GM13977 (cell line): ENCODE measurements at regions not wholly inside any gene's neighbourhood (a gene's known extent, or its start where the extent isn't known, plus 50 kb on each side); places are given as distances from the start of the nearest gene placed in this dataset.

ENCODE experiments used
- DNase-seq: peaks from one replicate; pipeline ENCODE4 v3.0.0; 2012; ENCODE audit warnings: low spot score
- in situ Hi-C: fragments of 300-500 bp; cut with MboI; formaldehyde crosslinking; loops from one replicate; pipeline ENCODE4 v1.12.0; 2022; ENCODE audit warnings: low sequenced_read_pairs, low pct_unique_long_range_greater_than_20kb, mixed read lengths, inconsistent platforms; ENCODE audit not compliant: unreplicated experiment
- TF ChIP-seq, protein P1 (sequence below): IDR thresholded peaks from 2 replicates; pipeline ENCODE4 v1.5.1; 2012; ENCODE audit warnings: mild to moderate bottlenecking, control low read depth; ENCODE audit not compliant: insufficient read depth; ENCODE audit errors: extremely low read depth, missing control alignments

GRCh38 chr16:5506021-5506420 is 408.4 kb upstream of the EEF2KMT start:
- TF ChIP-seq, protein P1, sequence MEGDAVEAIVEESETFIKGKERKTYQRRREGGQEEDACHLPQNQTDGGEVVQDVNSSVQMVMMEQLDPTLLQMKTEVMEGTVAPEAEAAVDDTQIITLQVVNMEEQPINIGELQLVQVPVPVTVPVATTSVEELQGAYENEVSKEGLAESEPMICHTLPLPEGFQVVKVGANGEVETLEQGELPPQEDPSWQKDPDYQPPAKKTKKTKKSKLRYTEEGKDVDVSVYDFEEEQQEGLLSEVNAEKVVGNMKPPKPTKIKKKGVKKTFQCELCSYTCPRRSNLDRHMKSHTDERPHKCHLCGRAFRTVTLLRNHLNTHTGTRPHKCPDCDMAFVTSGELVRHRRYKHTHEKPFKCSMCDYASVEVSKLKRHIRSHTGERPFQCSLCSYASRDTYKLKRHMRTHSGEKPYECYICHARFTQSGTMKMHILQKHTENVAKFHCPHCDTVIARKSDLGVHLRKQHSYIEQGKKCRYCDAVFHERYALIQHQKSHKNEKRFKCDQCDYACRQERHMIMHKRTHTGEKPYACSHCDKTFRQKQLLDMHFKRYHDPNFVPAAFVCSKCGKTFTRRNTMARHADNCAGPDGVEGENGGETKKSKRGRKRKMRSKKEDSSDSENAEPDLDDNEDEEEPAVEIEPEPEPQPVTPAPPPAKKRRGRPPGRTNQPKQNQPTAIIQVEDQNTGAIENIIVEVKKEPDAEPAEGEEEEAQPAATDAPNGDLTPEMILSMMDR: no peak
- in situ Hi-C loops: no loop called here
- no peak for DNase-seq

DNA sequence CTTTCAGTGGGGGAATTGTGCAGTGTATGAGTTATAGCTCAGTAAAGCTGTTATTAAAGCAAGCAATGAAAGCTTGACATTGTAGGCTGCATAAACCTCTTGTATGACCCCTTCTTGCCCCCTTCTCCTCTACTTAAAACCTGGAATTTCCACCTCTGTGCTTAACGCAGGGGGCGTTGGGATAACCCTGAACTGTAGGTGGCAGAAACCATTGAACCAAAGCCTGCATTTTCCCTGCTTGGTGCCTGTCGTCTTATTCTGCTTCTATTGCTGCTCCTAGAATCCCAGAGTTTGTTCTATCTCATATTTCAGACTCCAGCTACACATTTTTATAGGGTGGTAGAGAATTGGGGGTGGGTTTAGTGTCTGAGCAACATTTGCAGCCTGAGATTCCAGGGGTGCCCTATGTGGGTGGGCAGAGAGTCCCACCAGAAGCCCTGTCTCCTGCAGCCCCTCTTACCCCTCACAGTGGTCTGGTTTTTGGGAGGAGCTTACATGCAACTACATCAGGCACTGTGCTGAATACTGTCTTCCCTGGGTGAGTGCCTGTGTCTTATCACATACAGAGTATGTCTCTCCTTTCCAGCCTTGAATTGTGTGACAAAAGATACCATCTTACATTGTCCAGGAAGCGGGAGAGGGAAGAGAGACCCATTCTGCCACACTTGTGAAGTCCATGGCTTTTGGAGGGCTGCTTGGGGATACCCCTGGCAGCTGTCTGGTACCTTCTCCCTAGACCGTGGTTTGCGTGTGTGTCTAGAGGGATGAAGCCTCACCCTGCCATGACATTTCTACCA is 407.7 kb upstream of the EEF2KMT start:
- TF ChIP-seq, protein P1: no peak
- in situ Hi-C loops: no loop called here
- no peak for DNase-seq

- in situ Hi-C loops: no loop called here
- TF ChIP-seq, protein P1: no peak
- no peak for DNase-seq
Measured at GRCh38 chr16:5504064-5504781, 406.6 kb upstream of the EEF2KMT start.

- TF ChIP-seq, protein P1: no peak
- no peak for DNase-seq
- in situ Hi-C loops: no loop called here
Measured at GRCh38 chr16:5502944-5503343, 405.3 kb upstream of the EEF2KMT start.

DNA sequence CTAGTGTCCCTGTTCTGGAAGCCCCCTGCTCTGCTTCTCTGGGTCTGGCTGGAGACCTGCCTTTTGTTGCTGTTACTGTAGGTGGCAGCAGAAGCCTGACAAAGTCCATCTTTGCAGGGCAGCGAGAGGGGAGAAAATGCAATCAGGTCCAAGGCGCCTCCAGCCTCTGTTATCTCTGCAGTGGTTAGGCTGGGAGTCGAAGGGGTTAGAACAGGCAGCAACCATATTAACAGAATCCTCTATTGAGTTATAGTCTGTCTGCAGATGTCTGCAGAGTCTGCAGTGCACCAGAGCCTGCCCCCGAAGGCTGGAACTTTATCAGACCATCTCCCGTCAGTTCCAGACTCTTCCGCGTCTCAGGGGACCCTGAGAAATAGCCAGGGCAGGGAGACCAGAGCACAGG is 404.9 kb upstream of the EEF2KMT start:
- TF ChIP-seq, protein P1: peak; percentile 34
- no peak for DNase-seq
- in situ Hi-C loops: no loop called here

DNA sequence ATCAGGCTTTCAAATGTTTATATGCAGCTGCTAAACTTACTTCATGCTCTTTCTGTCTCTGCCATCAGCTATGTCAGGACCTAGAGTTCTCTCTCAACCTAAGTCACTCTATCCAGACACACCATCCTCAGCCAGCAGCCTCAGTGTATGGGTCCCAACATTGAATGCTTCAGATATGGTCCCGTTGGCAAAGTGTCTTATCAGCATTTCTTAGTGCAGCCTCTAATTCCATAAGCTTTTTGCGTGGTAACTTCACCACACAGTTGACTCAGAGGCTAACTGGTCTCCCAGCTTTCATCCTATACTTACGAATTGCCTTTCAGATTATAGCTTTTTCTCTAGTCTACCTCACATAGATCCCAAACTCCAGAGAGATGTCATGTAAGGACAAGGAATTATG is 402.9 kb upstream of the EEF2KMT start:
- in situ Hi-C loops: no loop called here
- no peak for DNase-seq
- TF ChIP-seq, protein P1: no peak
